NCI-H2196 (cell line): ENCODE measurements at regions not wholly inside any gene's neighbourhood (a gene's known extent, or its start where the extent isn't known, plus 50 kb on each side); places are given as distances from the start of the nearest gene placed in this dataset.
"Not testable (repeated sequence)": the region's sequence is repeated elsewhere in the genome, so short reads cannot be mapped to it uniquely, and the experiment has no call there.

ENCODE experiments used
- DNase-seq: peaks from one replicate; lab custom pipeline; 2025; ENCODE audit not compliant: unreplicated experiment; lab: John Stamatoyannopoulos, UW

GRCh38 chr2:105502625-105503334, 103.9 kb upstream of the FHL2 start:
- DNase-seq, result no peak

GRCh38 chr2:105498281-105498846, 99.5 kb upstream of the FHL2 start:
- no peak for DNase-seq

GRCh38 chr2:105497094-105497493, 98.2 kb upstream of the FHL2 start:
- DNase-seq, result no peak

- DNase-seq, result no peak
Measured at GRCh38 chr2:105496271-105496670, 97.4 kb upstream of the FHL2 start.

- no peak for DNase-seq
Measured at GRCh38 chr2:105494683-105495425, 96.0 kb upstream of the FHL2 start.

- DNase-seq, result peak; percentile 52
Measured at GRCh38 chr2:105490956-105491355, 92.1 kb upstream of the FHL2 start.

- peak; percentile 59 for DNase-seq
Measured at GRCh38 chr2:105490204-105490603, 91.4 kb upstream of the FHL2 start.

- no peak for DNase-seq
Measured at GRCh38 chr2:105489168-105489878, 90.5 kb upstream of the FHL2 start.

- DNase-seq, result no peak
Measured at GRCh38 chr2:105488285-105488684, 89.4 kb upstream of the FHL2 start.

GRCh38 chr2:105487142-105488069, 88.6 kb upstream of the FHL2 start:
- no peak for DNase-seq

- no peak for DNase-seq
Measured at GRCh38 chr2:105486762-105487141, 87.9 kb upstream of the FHL2 start.

GRCh38 chr2:105478670-105479069, 79.8 kb upstream of the FHL2 start:
- DNase-seq, result no peak

- DNase-seq, result not testable (repeated sequence)
Measured at GRCh38 chr2:105477050-105477620, 78.3 kb upstream of the FHL2 start.

GRCh38 chr2:105473011-105473410, 74.2 kb upstream of the FHL2 start:
- DNase-seq, result no peak

- no peak for DNase-seq
Measured at GRCh38 chr2:105470979-105471378, 72.1 kb upstream of the FHL2 start.

GRCh38 chr2:105469781-105470180, 70.9 kb upstream of the FHL2 start:
- no peak for DNase-seq

GRCh38 chr2:105468582-105469042, 69.8 kb upstream of the FHL2 start:
- DNase-seq, result no peak

- no peak for DNase-seq
Measured at GRCh38 chr2:105464325-105464724, 65.5 kb upstream of the FHL2 start.

GRCh38 chr2:105460048-105460732, 61.3 kb upstream of the FHL2 start:
- DNase-seq, result no peak

GRCh38 chr2:105458076-105458475, 59.2 kb upstream of the FHL2 start:
- DNase-seq, result no peak
